OCI-LY3 (cell line): ENCODE measurements at regions not wholly inside any gene's neighbourhood (a gene's known extent, or its start where the extent isn't known, plus 50 kb on each side); places are given as distances from the start of the nearest gene placed in this dataset.

Source experiments
- H2AFZ ChIP-seq: fragments of 200-600, 300-600 bp; shearing (Covaris generic); 2 replicates; pipeline ENCODE4 v1.6.0; 2014; ENCODE audit warnings: antibody characterized with exemption, low read depth, low read length
- H3K27ac ChIP-seq: fragments of 200-600, 300-600 bp; sonication (generic); 2 replicates; pipeline ENCODE4 v1.5.1; 2014; ENCODE audit warnings: mild to moderate bottlenecking, low read length, moderate library complexity, mixed read lengths
- H3K27me3 ChIP-seq: fragments of 200-600, 300-600 bp; sonication (generic); 2 replicates; pipeline ENCODE4 v1.6.1; 2014; ENCODE audit warnings: low read depth, low read length, mixed read lengths
- H3K36me3 ChIP-seq: fragments of 200-600, 300-600 bp; sonication (generic); replicated peaks from 2 replicates; pipeline ENCODE3; 2014; ENCODE audit warnings: low read depth, low read length, mixed read lengths
- H3K4me1 ChIP-seq: fragments of 300-600, 200-600 bp; sonication (generic); 2 replicates; pipeline ENCODE4 v1.6.1; 2014; ENCODE audit warnings: low read length, mixed read lengths
- H3K4me2 ChIP-seq: fragments of 200-600, 300-600 bp; sonication (generic); 2 replicates; pipeline ENCODE4 v1.6.1; 2014; ENCODE audit warnings: low read length, mixed read lengths
- H3K4me3 ChIP-seq: fragments of 300-600, 200-600 bp; sonication (generic); 2 replicates; pipeline ENCODE4 v1.5.1; 2014; ENCODE audit warnings: antibody characterized with exemption, mild to moderate bottlenecking, low read length, moderate library complexity
- H3K79me2 ChIP-seq: fragments of 300-600, 200-600 bp; shearing (Covaris generic); 2 replicates; pipeline ENCODE4 v1.6.1; 2014; ENCODE audit warnings: mild to moderate bottlenecking, low read length, mixed read lengths
- H3K9ac ChIP-seq: fragments of 300-600, 200-600 bp; shearing (Covaris generic); 2 replicates; pipeline ENCODE4 v1.6.0; 2014; ENCODE audit warnings: mild to moderate bottlenecking, low read length, moderate library complexity
- H3K9me3 ChIP-seq: fragments of 200-600, 300-600 bp; shearing (Covaris generic); 2 replicates; pipeline ENCODE4 v1.6.1; 2014; ENCODE audit warnings: low read length, mixed read lengths; ENCODE audit not compliant: insufficient read depth
- H4K20me1 ChIP-seq: fragments of 200-600, 300-600 bp; sonication (generic); 2 replicates; pipeline ENCODE4 v1.6.1; 2016; ENCODE audit warnings: low read length, mixed read lengths; ENCODE audit not compliant: insufficient read depth
- CTCF ChIP-seq: fragments of 200-600, 300-600 bp; sonication (generic); IDR thresholded peaks from 2 replicates; pipeline ENCODE4 v1.5.1; 2014; ENCODE audit warnings: antibody characterized with exemption, low read length, low read depth
- EZH2phosphoT487 ChIP-seq: fragments of 200-600 bp; shearing (Covaris generic); IDR thresholded peaks from 2 replicates; pipeline ENCODE4 v1.6.1; 2018; ENCODE audit warnings: antibody characterized with exemption, mixed run types, low read depth

- Histone ChIP-seq H3K9me3 (0 out of 2 replicates have a peak, but pooled peaks cover 4% of the 10 kb centered on the region), H3K27ac (no peak overlapping the region), H3K4me1 (peaks cover 39% of the 10 kb centered on the region), H3K4me2 (no peak overlapping the region), H3K79me2 (no peaks in the 10 kb centered on the region), H2AFZ (no peak overlapping the region), H3K27me3 (peaks cover 42% of the 10 kb centered on the region), H3K9ac (no peak overlapping the region), H3K36me3 (no peaks in the 10 kb centered on the region), H4K20me1 (no peaks in the 10 kb centered on the region), H3K4me3 (no peak overlapping the region)
- TF ChIP-seq EZH2phosphoT487 (no peak), CTCF (no peak)
Measured at GRCh38 chr15:68526784-68527183, 52.0 kb upstream of the CORO2B start.

GRCh38 chr15:68528626-68529290 is 50.0 kb upstream of the CORO2B start:
- H3K4me2 ChIP-seq = no peak overlapping the region

More at GRCh38 chr15:68528626-68529290, 50.0 kb upstream of the CORO2B start:
- no peaks in the 10 kb centered on the region for H3K36me3 ChIP-seq
- H3K27me3 ChIP-seq = peaks cover 28% of the 10 kb centered on the region
- peaks cover 39% of the 10 kb centered on the region for H3K4me1 ChIP-seq
- no peak overlapping the region for H3K27ac ChIP-seq
- H3K9me3 ChIP-seq = peaks cover 8% of the 10 kb centered on the region; the same call in 1 of the 2 replicates
- no peak overlapping the region for H3K4me3 ChIP-seq
- H3K9ac ChIP-seq = no peak overlapping the region
- H3K79me2 ChIP-seq = no peaks in the 10 kb centered on the region
- H2AFZ ChIP-seq = no peak overlapping the region
- no peaks in the 10 kb centered on the region for H4K20me1 ChIP-seq
- TF ChIP-seq EZH2phosphoT487 (no peak), CTCF (no peak)
